Forelimb muscle (tissue), 1 donor: ENCODE measurements at regions not wholly inside any gene's neighbourhood (a gene's known extent, or its start where the extent isn't known, plus 50 kb on each side); places are given as distances from the start of the nearest gene placed in this dataset.
"Not testable (repeated sequence)": the region's sequence is repeated elsewhere in the genome, so short reads cannot be mapped to it uniquely, and the experiment has no call there.

Experiments
- DNase-seq: peaks from one replicate; pipeline ENCODE4 v3.0.0-alpha.2; 2013; ENCODE audit warnings: low read depth

- no peak for DNase-seq
These were observed 305.1 kb downstream of the NPHP4 start for GRCh38 chr1:5686925-5687706.

- DNase-seq, result no peak
These were observed 306.0 kb downstream of the NPHP4 start for GRCh38 chr1:5686195-5686594.

GRCh38 chr1:5685446-5686040 is 306.7 kb downstream of the NPHP4 start:
- DNase-seq, result no peak

GRCh38 chr1:5684791-5685190 is 307.4 kb downstream of the NPHP4 start:
- DNase-seq, result no peak

- no peak for DNase-seq
These were observed 308.8 kb downstream of the NPHP4 start for GRCh38 chr1:5683446-5683845.

GRCh38 chr1:5682626-5683225 is 309.5 kb downstream of the NPHP4 start:
- DNase-seq, result no peak

- DNase-seq, result no peak
These were observed 310.6 kb downstream of the NPHP4 start for GRCh38 chr1:5681654-5682053.

GRCh38 chr1:5680600-5680999 is 311.6 kb downstream of the NPHP4 start:
- DNase-seq, result no peak

- DNase-seq, result no peak
These were observed 313.5 kb downstream of the NPHP4 start for GRCh38 chr1:5678759-5679158.

GRCh38 chr1:5672355-5672754 is 319.9 kb downstream of the NPHP4 start:
- DNase-seq, result not testable (repeated sequence)

- DNase-seq, result no peak
These were observed 321.5 kb downstream of the NPHP4 start for GRCh38 chr1:5670590-5671350.

- DNase-seq, result no peak
These were observed 324.5 kb downstream of the NPHP4 start for GRCh38 chr1:5667513-5668325.

- DNase-seq, result no peak
These were observed 327.0 kb downstream of the NPHP4 start for GRCh38 chr1:5664906-5665875.

GRCh38 chr1:5664081-5664768 is 328.0 kb downstream of the NPHP4 start:
- no peak for DNase-seq

- DNase-seq, result no peak
These were observed 329.5 kb downstream of the NPHP4 start for GRCh38 chr1:5662744-5663126.

- DNase-seq, result no peak
These were observed 330.0 kb downstream of the NPHP4 start for GRCh38 chr1:5662086-5662743.

GRCh38 chr1:5661196-5662085 is 330.8 kb downstream of the NPHP4 start:
- DNase-seq, result no peak
